ENCODE measurements at regions not wholly inside any gene's neighbourhood (a gene's known extent, or its start where the extent isn't known, plus 50 kb on each side); places are given as distances from the start of the nearest gene placed in this dataset.
"Not testable (repeated sequence)": the region's sequence is repeated elsewhere in the genome, so short reads cannot be mapped to it uniquely, and the experiment has no call there.

- TF ChIP-seq POLR2A, CTCF, POLR2AphosphoS5 (IDR thresholded peaks at IDR 0.05): not testable (repeated sequence)
Measured at GRCh38 chr11:3516934-3517567, 124.7 kb downstream of the ART5 start.
